ENCODE measurements at regions not wholly inside any gene's neighbourhood (a gene's known extent, or its start where the extent isn't known, plus 50 kb on each side); places are given as distances from the start of the nearest gene placed in this dataset.

DNA sequence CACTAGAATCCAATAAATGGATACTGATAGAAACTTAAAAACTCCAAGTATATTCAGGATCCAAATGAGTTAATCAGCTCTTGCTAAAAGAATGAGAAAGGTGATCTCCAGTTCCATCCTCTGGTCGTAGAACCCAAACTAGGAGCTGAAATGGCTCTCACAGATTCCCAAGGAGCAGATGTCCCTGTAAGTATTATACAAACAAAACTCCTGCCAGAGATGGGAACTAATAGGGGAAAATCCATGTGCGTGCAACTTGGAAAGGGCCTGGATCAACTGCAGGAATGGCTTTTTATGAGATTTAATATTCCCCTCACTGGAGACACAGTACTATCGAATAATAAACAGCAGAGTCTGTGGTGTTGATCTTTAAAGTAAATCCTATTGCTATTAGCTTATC is 309.2 kb upstream of the TBX3 start:
- no peaks in the 10 kb centered on the region for H3K36me3 ChIP-seq (ENCODE audit: control insufficient read depth, insufficient read depth, low read length)
- DNase-seq (ENCODE audit: low read depth), result no peak
- TF ChIP-seq, protein P1, sequence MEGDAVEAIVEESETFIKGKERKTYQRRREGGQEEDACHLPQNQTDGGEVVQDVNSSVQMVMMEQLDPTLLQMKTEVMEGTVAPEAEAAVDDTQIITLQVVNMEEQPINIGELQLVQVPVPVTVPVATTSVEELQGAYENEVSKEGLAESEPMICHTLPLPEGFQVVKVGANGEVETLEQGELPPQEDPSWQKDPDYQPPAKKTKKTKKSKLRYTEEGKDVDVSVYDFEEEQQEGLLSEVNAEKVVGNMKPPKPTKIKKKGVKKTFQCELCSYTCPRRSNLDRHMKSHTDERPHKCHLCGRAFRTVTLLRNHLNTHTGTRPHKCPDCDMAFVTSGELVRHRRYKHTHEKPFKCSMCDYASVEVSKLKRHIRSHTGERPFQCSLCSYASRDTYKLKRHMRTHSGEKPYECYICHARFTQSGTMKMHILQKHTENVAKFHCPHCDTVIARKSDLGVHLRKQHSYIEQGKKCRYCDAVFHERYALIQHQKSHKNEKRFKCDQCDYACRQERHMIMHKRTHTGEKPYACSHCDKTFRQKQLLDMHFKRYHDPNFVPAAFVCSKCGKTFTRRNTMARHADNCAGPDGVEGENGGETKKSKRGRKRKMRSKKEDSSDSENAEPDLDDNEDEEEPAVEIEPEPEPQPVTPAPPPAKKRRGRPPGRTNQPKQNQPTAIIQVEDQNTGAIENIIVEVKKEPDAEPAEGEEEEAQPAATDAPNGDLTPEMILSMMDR (IDR thresholded peaks at IDR 0.05; ENCODE audit: insufficient read depth, low read length, poor library complexity, severe bottlenecking), result no peak
- H3K27me3 ChIP-seq (ENCODE audit: control insufficient read depth, insufficient read depth, low read length), result no peaks in the 10 kb centered on the region
- H3K4me3 ChIP-seq (ENCODE audit: low read depth, low read length), result no peak overlapping the region

DNA sequence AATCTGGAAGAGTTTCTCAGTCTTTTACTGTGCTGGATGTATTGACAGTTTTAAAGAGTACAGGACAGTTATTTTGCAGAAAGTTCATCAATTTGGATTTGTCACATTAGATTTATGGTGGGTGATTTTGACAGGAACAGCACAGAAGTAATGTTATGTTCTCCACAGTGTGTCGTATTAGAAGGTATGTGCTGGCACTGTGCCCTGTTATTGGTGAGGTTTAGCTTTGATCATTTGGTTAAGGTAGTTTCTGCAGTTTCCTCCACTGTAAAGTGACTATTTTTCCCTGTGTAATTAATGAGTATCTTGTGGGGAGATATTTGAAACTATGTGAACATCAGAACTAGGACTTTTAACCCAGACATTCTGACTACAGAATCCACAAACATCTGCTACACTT is 308.5 kb upstream of the TBX3 start:
- TF ChIP-seq, protein P1 (IDR thresholded peaks at IDR 0.05; ENCODE audit: insufficient read depth, low read length, poor library complexity, severe bottlenecking), result no peak
- H3K4me3 ChIP-seq (ENCODE audit: low read depth, low read length), result no peak overlapping the region
- DNase-seq (ENCODE audit: low read depth), result no peak
- H3K36me3 ChIP-seq (ENCODE audit: control insufficient read depth, insufficient read depth, low read length), result no peaks in the 10 kb centered on the region
- no peaks in the 10 kb centered on the region for H3K27me3 ChIP-seq (ENCODE audit: control insufficient read depth, insufficient read depth, low read length)

DNA sequence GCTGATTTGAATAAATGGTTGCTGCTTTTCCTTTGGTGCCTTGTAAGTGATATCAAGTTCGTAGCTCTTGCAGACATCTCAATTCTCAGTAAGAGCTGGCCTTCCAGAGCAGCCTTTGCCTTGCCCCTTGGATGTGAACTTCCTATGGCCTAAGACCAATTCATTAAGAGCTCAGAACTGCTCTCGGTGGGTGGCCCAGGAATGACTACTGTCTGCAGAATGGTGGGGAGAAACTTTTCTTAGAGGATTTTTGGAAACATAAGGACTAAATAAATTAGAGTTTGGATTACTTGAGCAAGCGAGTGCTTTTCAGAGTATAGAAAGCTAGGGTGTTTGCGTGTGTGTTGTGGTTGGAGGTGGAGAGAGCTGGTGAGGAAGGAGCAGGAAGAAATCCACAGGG is 306.4 kb upstream of the TBX3 start:
- no peaks in the 10 kb centered on the region for H3K36me3 ChIP-seq (ENCODE audit: control insufficient read depth, insufficient read depth, low read length)
- DNase-seq (ENCODE audit: low read depth), result no peak
- no peaks in the 10 kb centered on the region for H3K27me3 ChIP-seq (ENCODE audit: control insufficient read depth, insufficient read depth, low read length)
- H3K4me3 ChIP-seq (ENCODE audit: low read depth, low read length), result no peak overlapping the region
- TF ChIP-seq, protein P1 (IDR thresholded peaks at IDR 0.05; ENCODE audit: insufficient read depth, low read length, poor library complexity, severe bottlenecking), result no peak

DNA sequence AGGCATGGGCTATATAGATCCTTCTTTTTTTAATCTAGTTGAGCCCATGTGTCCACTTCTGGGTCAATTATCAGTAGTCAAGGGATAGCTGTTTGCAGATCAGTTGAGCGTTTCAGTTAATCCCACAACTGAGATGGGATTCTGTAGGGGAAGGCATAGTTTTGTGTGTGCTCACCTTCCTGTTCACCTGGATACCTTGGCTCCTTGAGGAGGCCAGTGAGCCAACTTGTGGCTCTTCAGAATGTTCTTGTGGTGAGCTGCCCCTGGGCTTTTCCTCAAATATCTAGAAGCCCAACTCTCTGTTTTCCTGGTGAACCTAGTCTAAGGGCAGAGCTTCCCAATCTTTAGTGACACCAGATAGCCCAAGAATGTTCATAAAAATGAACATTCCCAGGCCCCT is 302.9 kb upstream of the TBX3 start:
- no peak for DNase-seq (ENCODE audit: low read depth)
- Histone ChIP-seq H3K36me3 (ENCODE audit: control insufficient read depth, insufficient read depth, low read length) (no peaks in the 10 kb centered on the region), H3K4me3 (ENCODE audit: low read depth, low read length) (no peak overlapping the region), H3K27me3 (ENCODE audit: control insufficient read depth, insufficient read depth, low read length) (no peaks in the 10 kb centered on the region)
- TF ChIP-seq, protein P1 (IDR thresholded peaks at IDR 0.05; ENCODE audit: insufficient read depth, low read length, poor library complexity, severe bottlenecking), result no peak

DNA sequence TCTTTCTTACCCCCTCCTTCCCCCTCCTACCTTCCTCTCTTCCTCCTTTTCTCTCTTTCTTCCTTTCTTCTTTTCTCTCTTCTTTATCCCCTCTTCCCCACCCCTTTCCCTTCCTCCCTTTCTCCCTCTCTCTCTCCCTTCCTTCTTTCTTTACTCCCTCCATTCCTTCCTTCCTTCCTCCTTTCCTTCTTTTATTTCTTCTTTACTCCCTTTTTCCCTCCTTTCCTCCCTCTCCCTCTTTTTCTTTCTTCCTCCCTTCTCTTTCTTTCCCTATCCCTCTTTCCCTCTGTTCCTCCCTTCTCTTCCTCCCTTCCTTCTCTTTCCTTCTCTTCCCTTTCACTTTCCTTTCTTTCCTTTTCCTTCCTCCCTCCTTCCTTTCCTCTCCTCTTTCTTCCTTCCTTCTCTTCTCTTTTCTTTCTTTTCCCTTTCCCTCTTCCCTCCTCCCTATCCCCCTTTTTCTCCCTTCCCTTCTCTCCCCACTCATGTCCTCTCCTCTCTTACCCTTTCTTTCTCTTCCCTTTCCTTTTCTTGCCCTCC is 302.3 kb upstream of the TBX3 start:
- no peaks in the 10 kb centered on the region for H3K36me3 ChIP-seq (ENCODE audit: control insufficient read depth, insufficient read depth, low read length)
- DNase-seq (ENCODE audit: low read depth), result no peak
- no peak overlapping the region for H3K4me3 ChIP-seq (ENCODE audit: low read depth, low read length)
- no peaks in the 10 kb centered on the region for H3K27me3 ChIP-seq (ENCODE audit: control insufficient read depth, insufficient read depth, low read length)
- TF ChIP-seq, protein P1 (IDR thresholded peaks at IDR 0.05; ENCODE audit: insufficient read depth, low read length, poor library complexity, severe bottlenecking), result no peak

DNA sequence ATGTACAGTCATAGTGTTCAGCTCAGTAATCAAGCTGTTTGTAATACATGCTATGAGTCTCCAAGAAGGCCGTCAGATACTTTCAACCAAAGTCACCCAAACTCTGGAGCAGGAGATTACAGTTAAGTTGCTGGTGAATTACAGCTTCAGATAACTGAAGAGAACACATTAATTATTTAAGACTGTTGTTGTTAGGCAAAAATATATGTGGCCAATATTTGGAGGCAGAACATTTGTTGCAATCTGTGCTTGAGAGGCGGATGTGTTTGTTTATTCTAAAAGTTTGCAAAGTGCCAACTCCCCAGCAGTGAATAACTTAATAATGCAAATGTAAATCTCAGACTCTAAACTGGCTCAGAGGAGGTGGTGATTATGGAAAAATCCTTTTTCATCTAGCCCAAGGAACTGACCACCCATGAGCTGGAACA is 300.7 kb upstream of the TBX3 start:
- no peaks in the 10 kb centered on the region for H3K27me3 ChIP-seq (ENCODE audit: control insufficient read depth, insufficient read depth, low read length)
- TF ChIP-seq, protein P1 (IDR thresholded peaks at IDR 0.05; ENCODE audit: insufficient read depth, low read length, poor library complexity, severe bottlenecking), result no peak

More for the DNA sequence above, 300.7 kb upstream of the TBX3 start:
- H3K36me3 ChIP-seq (ENCODE audit: control insufficient read depth, insufficient read depth, low read length), result no peaks in the 10 kb centered on the region
- H3K4me3 ChIP-seq (ENCODE audit: low read depth, low read length), result no peak overlapping the region
- DNase-seq (ENCODE audit: low read depth), result no peak

Measured in kidney epithelial cell (primary cell).